ENCODE measurements at regions not wholly inside any gene's neighbourhood (a gene's known extent, or its start where the extent isn't known, plus 50 kb on each side); places are given as distances from the start of the nearest gene placed in this dataset.

DNA sequence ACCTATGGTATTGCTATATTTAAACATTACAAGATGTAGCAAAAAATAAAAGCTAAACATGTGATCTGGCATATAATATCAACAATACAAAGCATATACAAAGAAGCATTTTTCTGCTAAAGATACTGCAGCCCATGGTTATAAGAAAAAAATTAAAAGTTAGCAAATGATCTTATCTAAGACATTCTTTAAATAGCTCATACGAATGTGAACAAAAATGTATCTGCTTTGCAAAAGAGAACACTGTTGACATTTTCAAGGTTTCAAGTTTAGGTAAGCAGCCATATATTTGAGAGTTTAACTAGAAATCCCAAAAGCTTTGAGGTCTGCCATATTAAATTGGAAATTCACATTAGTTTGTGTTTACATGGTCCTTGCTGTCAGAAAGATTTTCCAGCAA is 301.0 kb upstream of the SLC39A10 start:
- no peak for DNase-seq (ENCODE audit: unreplicated experiment)
- TF ChIP-seq, protein P1, sequence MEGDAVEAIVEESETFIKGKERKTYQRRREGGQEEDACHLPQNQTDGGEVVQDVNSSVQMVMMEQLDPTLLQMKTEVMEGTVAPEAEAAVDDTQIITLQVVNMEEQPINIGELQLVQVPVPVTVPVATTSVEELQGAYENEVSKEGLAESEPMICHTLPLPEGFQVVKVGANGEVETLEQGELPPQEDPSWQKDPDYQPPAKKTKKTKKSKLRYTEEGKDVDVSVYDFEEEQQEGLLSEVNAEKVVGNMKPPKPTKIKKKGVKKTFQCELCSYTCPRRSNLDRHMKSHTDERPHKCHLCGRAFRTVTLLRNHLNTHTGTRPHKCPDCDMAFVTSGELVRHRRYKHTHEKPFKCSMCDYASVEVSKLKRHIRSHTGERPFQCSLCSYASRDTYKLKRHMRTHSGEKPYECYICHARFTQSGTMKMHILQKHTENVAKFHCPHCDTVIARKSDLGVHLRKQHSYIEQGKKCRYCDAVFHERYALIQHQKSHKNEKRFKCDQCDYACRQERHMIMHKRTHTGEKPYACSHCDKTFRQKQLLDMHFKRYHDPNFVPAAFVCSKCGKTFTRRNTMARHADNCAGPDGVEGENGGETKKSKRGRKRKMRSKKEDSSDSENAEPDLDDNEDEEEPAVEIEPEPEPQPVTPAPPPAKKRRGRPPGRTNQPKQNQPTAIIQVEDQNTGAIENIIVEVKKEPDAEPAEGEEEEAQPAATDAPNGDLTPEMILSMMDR (IDR thresholded peaks at IDR 0.05; ENCODE audit: unreplicated experiment), result no peak
- Mint-ChIP-seq H3K36me3 (ENCODE audit: insufficient read depth, unreplicated experiment) (no peaks in the 10 kb centered on the region), H3K9me3 (ENCODE audit: unreplicated experiment) (peaks cover 7% of the 10 kb centered on the region), H3K4me1 (ENCODE audit: insufficient read depth, unreplicated experiment) (no peaks in the 10 kb centered on the region), H3K4me3 (ENCODE audit: unreplicated experiment) (no peak overlapping the region), H3K27ac (ENCODE audit: low read depth, unreplicated experiment) (no peak overlapping the region), H3K27me3 (ENCODE audit: insufficient read depth, unreplicated experiment) (no peaks in the 10 kb centered on the region)
- intact Hi-C loops (cut with micrococcal nuclease), result no loop called here
- no TSS peak for BruUV-seq (replicated peaks)
- POLR2A ChIA-PET, result no interaction called here
- CTCF ChIA-PET, result interaction anchor here (1.0 kb wide), 1 partner anchor 37 kb away, joined by 3 read pairs; no protein-coding TSS in a partner anchor

GRCh38 chr2:195352581-195352980 is 304.4 kb upstream of the SLC39A10 start:
- no peak for DNase-seq (ENCODE audit: unreplicated experiment)
- ChIA-PET CTCF (interaction anchor here (0.7 to 1.4 kb wide), 3 partner anchors 10 to 801 kb away, joined by 3 to 4 read pairs (median 4); no protein-coding TSS in a partner anchor), POLR2A (interaction anchor here (0.5 to 0.7 kb wide), 2 partner anchors 192 to 893 kb away, joined by 3 to 4 read pairs; no protein-coding TSS in a partner anchor)
- Mint-ChIP-seq H3K4me1 (ENCODE audit: insufficient read depth, unreplicated experiment) (no peaks in the 10 kb centered on the region), H3K9me3 (ENCODE audit: unreplicated experiment) (peaks cover 7% of the 10 kb centered on the region), H3K4me3 (ENCODE audit: unreplicated experiment) (no peak overlapping the region), H3K27ac (ENCODE audit: low read depth, unreplicated experiment) (no peak overlapping the region), H3K36me3 (ENCODE audit: insufficient read depth, unreplicated experiment) (no peaks in the 10 kb centered on the region), H3K27me3 (ENCODE audit: insufficient read depth, unreplicated experiment) (no peaks in the 10 kb centered on the region)
- no TSS peak for BruUV-seq (replicated peaks)
- intact Hi-C loops (cut with micrococcal nuclease), result no loop called here
- TF ChIP-seq, protein P1 (IDR thresholded peaks at IDR 0.05; ENCODE audit: unreplicated experiment), result no peak

GRCh38 chr2:195343942-195344530 is 313.0 kb upstream of the SLC39A10 start:
- no peaks in the 10 kb centered on the region for H3K27me3 Mint-ChIP-seq (ENCODE audit: insufficient read depth, unreplicated experiment)
- H3K27ac Mint-ChIP-seq (ENCODE audit: low read depth, unreplicated experiment), result no peak overlapping the region
- H3K4me3 Mint-ChIP-seq (ENCODE audit: unreplicated experiment), result no peak overlapping the region
- TF ChIP-seq, protein P1 (IDR thresholded peaks at IDR 0.05; ENCODE audit: unreplicated experiment), result no peak
- no peaks in the 10 kb centered on the region for H3K9me3 Mint-ChIP-seq (ENCODE audit: unreplicated experiment)
- no peaks in the 10 kb centered on the region for H3K36me3 Mint-ChIP-seq (ENCODE audit: insufficient read depth, unreplicated experiment)
- BruUV-seq (replicated peaks), result no TSS peak
- CTCF ChIA-PET, result no interaction called here
- intact Hi-C loops (cut with micrococcal nuclease), result no loop called here
- DNase-seq (ENCODE audit: unreplicated experiment), result no peak
- POLR2A ChIA-PET, result interaction anchor here (0.7 kb wide), 1 partner anchor 12 kb away, joined by 3 read pairs; no protein-coding TSS in a partner anchor
- H3K4me1 Mint-ChIP-seq (ENCODE audit: insufficient read depth, unreplicated experiment), result peaks cover 6% of the 10 kb centered on the region

DNA sequence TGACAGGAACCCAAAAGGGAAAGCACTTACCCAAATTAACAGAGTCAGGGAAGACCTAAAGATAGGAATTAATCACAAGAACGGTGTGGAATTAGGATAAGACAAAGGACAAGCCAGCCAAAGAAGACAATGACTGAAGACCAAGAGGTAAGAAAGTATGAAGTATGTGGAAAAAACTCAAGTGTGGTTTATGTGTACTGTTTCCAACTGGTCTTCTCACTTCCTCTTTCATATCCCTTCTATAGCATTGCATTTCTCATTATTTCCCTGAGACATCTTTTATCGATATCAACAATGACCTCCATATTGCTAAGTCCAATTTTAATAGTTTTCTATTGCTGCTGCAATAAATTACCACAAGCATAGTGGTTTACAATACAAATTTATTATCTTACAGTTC is 313.5 kb upstream of the SLC39A10 start:
- no peaks in the 10 kb centered on the region for H3K27me3 Mint-ChIP-seq (ENCODE audit: insufficient read depth, unreplicated experiment)
- ChIA-PET POLR2A (no interaction called here), CTCF (no interaction called here)
- intact Hi-C loops (cut with micrococcal nuclease), result no loop called here
- no peaks in the 10 kb centered on the region for H3K9me3 Mint-ChIP-seq (ENCODE audit: unreplicated experiment)
- H3K36me3 Mint-ChIP-seq (ENCODE audit: insufficient read depth, unreplicated experiment), result no peaks in the 10 kb centered on the region
- H3K27ac Mint-ChIP-seq (ENCODE audit: low read depth, unreplicated experiment), result no peak overlapping the region
- TF ChIP-seq, protein P1 (IDR thresholded peaks at IDR 0.05; ENCODE audit: unreplicated experiment), result no peak
- no TSS peak for BruUV-seq (replicated peaks)
- no peak for DNase-seq (ENCODE audit: unreplicated experiment)
- peaks cover 6% of the 10 kb centered on the region for H3K4me1 Mint-ChIP-seq (ENCODE audit: insufficient read depth, unreplicated experiment)
- H3K4me3 Mint-ChIP-seq (ENCODE audit: unreplicated experiment), result no peak overlapping the region
